Activated CD4-positive, alpha-beta T cell treated with anti-CD3 and anti-CD28 coated beads, Interleukin-2, amount 50 U/mL, for 16 hours (primary cell): ENCODE measurements at regions not wholly inside any gene's neighbourhood (a gene's known extent, or its start where the extent isn't known, plus 50 kb on each side); places are given as distances from the start of the nearest gene placed in this dataset.

Experiments used
- DNase-seq: peaks from one replicate; pipeline ENCODE4 v3.0.0-alpha.2; 2020

- no peak for DNase-seq
These were observed 195.5 kb downstream of the PHETA1 start for GRCh38 chr12:111173391-111173790.

- DNase-seq, result no peak
These were observed 196.1 kb downstream of the PHETA1 start for GRCh38 chr12:111172786-111173185.

- DNase-seq, result no peak
These were observed 197.1 kb downstream of the PHETA1 start for GRCh38 chr12:111171832-111172231.

GRCh38 chr12:111171345-111171744, 197.6 kb downstream of the PHETA1 start:
- no peak for DNase-seq

GRCh38 chr12:111170543-111170942, 198.4 kb downstream of the PHETA1 start:
- no peak for DNase-seq

- no peak for DNase-seq
These were observed 199.4 kb downstream of the PHETA1 start for GRCh38 chr12:111169456-111169855.

GRCh38 chr12:111169032-111169431, 199.9 kb downstream of the PHETA1 start:
- no peak for DNase-seq

GRCh38 chr12:111168009-111168900, 200.6 kb downstream of the PHETA1 start:
- DNase-seq, result no peak

GRCh38 chr12:111166779-111167540, 201.9 kb downstream of the PHETA1 start:
- DNase-seq, result no peak

- no peak for DNase-seq
These were observed 203.9 kb downstream of the PHETA1 start for GRCh38 chr12:111164833-111165525.

- DNase-seq, result no peak
These were observed 205.5 kb downstream of the PHETA1 start for GRCh38 chr12:111163422-111163821.

- DNase-seq, result no peak
These were observed 207.0 kb downstream of the PHETA1 start for GRCh38 chr12:111161898-111162297.

- DNase-seq, result no peak
These were observed 208.3 kb downstream of the PHETA1 start for GRCh38 chr12:111160350-111161241.

GRCh38 chr12:111158992-111159391, 209.9 kb downstream of the PHETA1 start:
- DNase-seq, result no peak

- no peak for DNase-seq
These were observed 211.4 kb downstream of the PHETA1 start for GRCh38 chr12:111157486-111157885.

- no peak for DNase-seq
These were observed 212.6 kb downstream of the PHETA1 start for GRCh38 chr12:111156304-111156703.

- DNase-seq, result no peak
These were observed 213.4 kb downstream of the PHETA1 start for GRCh38 chr12:111155521-111155920.

- DNase-seq, result no peak
These were observed 213.9 kb downstream of the PHETA1 start for GRCh38 chr12:111155020-111155419.

- DNase-seq, result no peak
These were observed 214.6 kb downstream of the PHETA1 start for GRCh38 chr12:111154147-111154834.

GRCh38 chr12:111152561-111152960, 216.3 kb downstream of the PHETA1 start:
- no peak for DNase-seq
